DND-41 (cell line): ENCODE measurements at regions not wholly inside any gene's neighbourhood (a gene's known extent, or its start where the extent isn't known, plus 50 kb on each side); places are given as distances from the start of the nearest gene placed in this dataset.

Source experiments
- CTCF ChIP-seq: IDR thresholded peaks from 2 replicates; pipeline ENCODE4 v1.5.1; 2012; ENCODE audit warnings: borderline replicate concordance, low read length, moderate library complexity, mild to moderate bottlenecking; ENCODE audit not compliant: poor library complexity, severe bottlenecking; ENCODE audit errors: extremely low read depth
- EZH2 ChIP-seq: IDR thresholded peaks from 3 replicates; pipeline ENCODE4 v1.6.1; 2012; ENCODE audit warnings: borderline replicate concordance, low read depth, mild to moderate bottlenecking, moderate library complexity, low read length, inconsistent platforms; ENCODE audit not compliant: severe bottlenecking

GRCh38 chr12:34109390-34109789, 87.1 kb downstream of the ALG10 start:
- TF ChIP-seq CTCF (no peak), EZH2 (no peak)
